ENCODE measurements at regions not wholly inside any gene's neighbourhood (a gene's known extent, or its start where the extent isn't known, plus 50 kb on each side); places are given as distances from the start of the nearest gene placed in this dataset.

DNA sequence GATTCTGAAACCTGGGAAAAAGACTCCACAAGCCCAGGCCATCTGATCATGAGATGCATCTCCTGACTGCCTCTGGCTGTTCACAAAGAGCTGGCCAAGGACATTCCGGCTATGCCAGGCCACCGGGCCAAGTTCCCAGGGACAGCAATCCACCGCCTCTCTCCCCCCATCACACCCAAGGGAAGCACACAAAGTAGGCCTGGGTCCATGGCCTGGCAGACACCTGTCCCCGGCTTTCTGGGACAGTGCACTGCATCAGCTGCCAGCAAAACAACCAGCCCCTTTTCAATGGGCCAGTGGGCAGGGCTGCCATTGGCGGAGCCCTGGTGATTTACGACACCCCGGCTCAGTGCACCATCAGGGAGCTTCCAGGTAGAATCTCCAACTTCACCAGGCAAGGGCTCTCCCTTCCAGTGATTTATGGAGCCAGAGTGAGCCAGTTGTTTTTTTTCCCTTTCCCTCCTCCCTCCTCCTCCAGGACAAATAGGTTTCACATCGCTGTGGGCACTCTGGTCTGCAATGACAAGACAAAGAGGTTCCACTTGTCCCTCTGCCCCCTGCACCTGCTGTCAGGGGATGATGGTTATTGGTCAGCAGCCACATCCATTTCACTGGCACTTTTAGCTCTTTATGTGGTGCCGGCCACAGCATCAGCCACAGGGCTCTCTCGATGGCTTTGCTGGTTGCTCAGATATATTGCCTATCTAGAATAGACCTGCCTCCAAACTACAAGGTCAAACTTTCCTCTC is 149.6 kb downstream of the SLC38A6 start:
- H3K27ac ChIP-seq, result no peak overlapping the region
- TF ChIP-seq, protein P1, sequence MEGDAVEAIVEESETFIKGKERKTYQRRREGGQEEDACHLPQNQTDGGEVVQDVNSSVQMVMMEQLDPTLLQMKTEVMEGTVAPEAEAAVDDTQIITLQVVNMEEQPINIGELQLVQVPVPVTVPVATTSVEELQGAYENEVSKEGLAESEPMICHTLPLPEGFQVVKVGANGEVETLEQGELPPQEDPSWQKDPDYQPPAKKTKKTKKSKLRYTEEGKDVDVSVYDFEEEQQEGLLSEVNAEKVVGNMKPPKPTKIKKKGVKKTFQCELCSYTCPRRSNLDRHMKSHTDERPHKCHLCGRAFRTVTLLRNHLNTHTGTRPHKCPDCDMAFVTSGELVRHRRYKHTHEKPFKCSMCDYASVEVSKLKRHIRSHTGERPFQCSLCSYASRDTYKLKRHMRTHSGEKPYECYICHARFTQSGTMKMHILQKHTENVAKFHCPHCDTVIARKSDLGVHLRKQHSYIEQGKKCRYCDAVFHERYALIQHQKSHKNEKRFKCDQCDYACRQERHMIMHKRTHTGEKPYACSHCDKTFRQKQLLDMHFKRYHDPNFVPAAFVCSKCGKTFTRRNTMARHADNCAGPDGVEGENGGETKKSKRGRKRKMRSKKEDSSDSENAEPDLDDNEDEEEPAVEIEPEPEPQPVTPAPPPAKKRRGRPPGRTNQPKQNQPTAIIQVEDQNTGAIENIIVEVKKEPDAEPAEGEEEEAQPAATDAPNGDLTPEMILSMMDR (conservative IDR thresholded peaks at IDR 0.05), result no peak

DNA sequence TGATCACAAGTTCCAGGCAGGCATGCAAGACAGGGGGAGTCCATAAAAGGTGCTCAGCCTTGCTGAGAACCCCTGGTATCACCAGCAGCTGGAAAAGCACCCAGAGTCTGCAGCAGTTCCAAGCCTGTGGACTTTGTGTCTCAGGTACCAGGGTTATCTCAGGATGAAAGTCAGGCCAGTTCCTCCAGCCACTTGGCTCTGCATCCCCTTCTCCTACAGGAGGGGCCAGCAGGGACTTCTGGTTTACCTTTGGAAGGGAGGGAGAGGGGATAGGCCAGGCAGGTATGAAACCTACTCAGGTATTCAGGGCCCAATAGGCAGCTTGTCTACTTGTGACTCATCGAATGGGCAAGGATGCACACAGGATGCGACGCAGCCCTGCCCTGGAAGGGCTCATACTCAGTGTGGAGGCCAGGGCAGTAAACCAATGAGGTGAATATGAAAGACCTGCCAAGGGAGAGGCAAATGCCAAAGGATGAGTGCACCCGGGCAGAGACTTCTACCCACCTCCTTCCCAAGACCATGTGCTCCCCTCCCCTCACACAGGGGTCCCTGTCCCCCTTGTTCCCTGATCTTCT is 148.2 kb downstream of the SLC38A6 start:
- H3K27ac ChIP-seq, result no peak overlapping the region
- TF ChIP-seq, protein P1 (conservative IDR thresholded peaks at IDR 0.05), result no peak

DNA sequence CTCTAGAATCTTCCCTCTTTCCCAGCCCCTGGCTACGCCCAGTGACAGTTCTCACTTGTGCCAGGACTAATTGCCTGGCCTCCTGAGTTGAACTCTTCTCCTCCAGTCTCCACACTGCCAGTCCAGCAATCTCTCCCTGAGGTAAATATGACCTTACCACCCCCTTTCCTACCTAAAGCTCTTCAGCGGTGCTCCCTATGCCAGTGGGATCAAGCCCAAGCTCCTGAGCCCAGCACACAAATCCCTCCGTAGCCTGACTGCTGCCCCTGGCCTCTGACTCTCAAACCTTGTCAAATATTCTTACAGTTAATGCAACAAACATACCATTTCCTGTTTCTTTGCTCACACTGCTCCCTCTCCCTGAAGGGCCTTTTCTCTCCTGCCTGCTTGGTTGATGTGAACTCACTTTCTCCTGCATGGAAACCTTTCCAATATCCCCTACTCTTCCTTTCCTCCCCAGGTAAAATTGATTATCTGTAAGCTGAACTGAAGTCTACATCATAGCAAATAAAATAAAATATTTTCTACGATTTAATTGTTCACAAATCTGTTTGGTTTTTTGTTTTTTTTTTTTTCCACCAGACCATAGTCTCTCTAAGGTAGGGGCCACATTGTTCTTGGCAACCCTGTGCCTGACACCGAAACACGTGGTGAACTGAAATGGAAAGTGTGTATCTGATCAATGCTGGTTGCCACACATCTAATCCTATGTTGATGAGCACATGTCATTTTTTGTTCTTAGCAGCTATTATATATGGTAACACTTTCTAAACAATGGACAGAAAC is 147.5 kb downstream of the SLC38A6 start:
- TF ChIP-seq, protein P1 (conservative IDR thresholded peaks at IDR 0.05), result no peak
- H3K27ac ChIP-seq, result no peak overlapping the region

DNA sequence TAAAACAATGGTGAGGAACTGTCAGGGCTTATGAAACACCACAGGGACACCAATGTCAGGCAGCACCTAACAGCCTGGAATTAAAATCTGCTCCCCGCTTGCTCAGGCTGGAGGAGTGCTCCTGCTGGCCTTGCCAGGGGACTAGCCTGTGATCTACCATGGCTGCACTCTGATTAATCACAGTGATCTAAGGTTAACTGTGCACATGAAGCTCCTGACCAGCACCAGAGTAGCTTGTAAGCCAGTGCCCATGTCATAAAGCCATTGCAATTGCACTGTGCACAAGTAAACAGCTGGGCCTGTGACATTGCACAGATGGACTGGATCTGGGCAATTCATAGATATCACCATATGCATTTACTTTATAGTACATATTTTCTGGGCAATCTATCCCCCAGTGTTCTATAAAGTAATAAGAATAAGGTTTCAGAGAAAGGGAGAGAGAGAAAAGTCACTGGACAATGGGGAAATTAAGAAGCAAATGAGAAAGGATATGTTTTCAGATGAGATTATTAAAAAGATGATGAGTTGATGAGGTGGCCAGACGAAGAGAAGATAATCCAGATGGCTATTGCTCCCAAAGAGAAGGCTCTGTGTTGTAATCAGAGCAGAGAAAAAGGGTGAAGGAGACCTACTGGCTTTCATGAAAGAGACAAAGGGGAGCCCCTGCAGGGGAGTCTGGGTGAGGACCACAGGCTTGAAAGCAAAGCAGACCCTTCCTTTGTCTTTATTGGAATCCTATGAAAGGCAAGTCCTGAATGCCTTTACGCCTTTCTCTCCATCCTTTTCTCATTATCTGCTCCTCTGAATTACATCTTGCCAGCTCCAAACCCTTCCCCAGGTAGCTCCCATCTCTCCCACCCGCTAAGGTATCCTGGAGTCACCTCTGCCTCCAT is 145.8 kb downstream of the SLC38A6 start:
- TF ChIP-seq, protein P1 (conservative IDR thresholded peaks at IDR 0.05), result no peak
- H3K27ac ChIP-seq, result no peak overlapping the region

DNA sequence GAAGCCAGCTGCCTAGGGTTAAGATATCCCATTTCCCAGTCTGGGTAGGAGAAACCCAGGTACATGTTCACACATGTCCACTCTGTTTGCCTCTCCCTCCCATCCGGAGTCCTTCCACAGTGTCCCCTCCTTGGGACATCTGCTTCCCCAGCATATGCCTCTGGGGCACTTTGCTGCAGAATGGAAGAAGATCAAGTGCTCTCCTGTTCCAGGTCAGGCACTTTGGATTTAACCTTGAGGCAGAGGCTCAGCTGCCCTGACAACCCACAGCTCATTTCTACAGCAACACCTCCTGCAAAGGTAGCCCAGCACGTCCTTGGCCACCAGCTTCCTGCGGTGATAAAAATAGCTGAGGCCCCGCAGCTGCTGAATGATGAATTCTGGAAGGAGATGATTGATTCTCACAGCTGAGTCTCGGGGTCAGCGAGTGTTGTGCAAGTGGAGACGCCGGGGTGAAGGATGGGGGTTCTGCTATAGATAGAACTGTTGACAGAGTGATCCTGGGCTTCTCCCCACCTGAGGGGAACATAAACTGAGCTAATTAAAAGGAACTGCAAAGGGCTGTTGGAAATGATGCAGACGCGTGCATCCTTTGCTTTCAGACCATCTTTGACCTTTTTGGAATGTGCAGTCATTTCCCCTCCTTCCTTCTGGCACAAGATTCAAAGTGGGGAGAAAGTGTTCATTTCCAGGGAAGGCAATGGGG is 145.0 kb downstream of the SLC38A6 start:
- TF ChIP-seq, protein P1 (conservative IDR thresholded peaks at IDR 0.05), result no peak
- H3K27ac ChIP-seq, result no peak overlapping the region

DNA sequence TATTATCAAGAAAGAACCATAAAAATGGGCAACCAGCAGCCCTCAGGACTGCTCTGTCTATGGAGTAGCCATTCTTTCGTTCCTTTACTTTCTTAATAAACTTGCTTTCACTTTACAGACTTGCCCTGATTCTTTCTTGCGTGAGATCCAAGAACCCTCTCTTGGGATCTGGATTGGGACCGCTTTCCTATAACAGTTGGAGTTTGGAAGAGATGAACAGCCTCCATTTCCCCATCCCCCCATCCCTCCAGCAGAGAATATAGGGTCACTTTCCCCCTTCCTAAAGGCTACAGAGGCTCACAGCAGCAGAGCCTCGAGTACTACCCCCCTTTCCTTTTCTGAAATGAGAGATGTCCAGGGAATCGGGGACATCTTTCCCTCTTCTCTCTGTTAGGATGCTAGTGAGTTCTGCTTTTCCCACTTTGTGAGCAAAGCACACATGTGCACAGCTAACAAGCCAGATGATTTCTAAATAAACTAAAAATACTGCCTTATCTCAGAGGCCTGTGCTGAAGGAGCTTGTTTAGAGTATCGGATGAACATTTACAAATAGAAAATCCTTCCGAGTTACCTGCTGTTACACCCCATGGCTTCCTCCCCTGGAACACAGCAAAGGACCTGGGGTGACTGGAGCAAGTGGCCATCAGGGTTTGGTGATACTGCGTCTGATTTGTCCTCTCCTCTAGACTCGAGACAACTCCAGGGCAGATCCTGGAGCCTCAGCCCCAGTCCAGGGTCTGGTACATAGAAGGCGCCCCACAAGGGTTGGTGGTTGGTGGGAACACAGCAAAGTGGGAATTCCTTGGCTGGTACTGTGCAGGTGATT is 144.2 kb downstream of the SLC38A6 start:
- TF ChIP-seq, protein P1 (conservative IDR thresholded peaks at IDR 0.05), result no peak
- H3K27ac ChIP-seq, result no peak overlapping the region

All from VCaP (cell line).